Neural cell (in vitro differentiated cells): ENCODE measurements at regions not wholly inside any gene's neighbourhood (a gene's known extent, or its start where the extent isn't known, plus 50 kb on each side); places are given as distances from the start of the nearest gene placed in this dataset.
"Not testable (repeated sequence)": the region's sequence is repeated elsewhere in the genome, so short reads cannot be mapped to it uniquely, and the experiment has no call there.

ENCODE experiments used
- H2AFZ ChIP-seq: fragments of 200-600, 300-800 bp; sonication (generic), shearing (Covaris generic); 2 replicates; pipeline ENCODE4 v1.6.0; 2014; ENCODE audit warnings: low read depth, mild to moderate bottlenecking, antibody characterized with exemption, low read length, moderate library complexity
- H3F3A ChIP-seq: fragments of 200-600 bp; shearing (Covaris generic); 2 replicates; pipeline ENCODE4 v1.6.1; 2016; ENCODE audit warnings: mild to moderate bottlenecking, moderate library complexity, mixed read lengths, antibody characterized with exemption, low read length; ENCODE audit not compliant: insufficient read depth, poor library complexity, severe bottlenecking
- H3K27ac ChIP-seq: fragments of 200-600, 300-800 bp; sonication (generic), shearing (Covaris generic); 2 replicates; pipeline ENCODE4 v1.5.1; 2014; ENCODE audit warnings: mild to moderate bottlenecking, low read length, moderate library complexity
- H3K27me3 ChIP-seq: fragments of 300-800, 200-600 bp; sonication (generic), shearing (Covaris generic); 2 replicates; pipeline ENCODE4 v1.6.0; 2014; ENCODE audit warnings: mild to moderate bottlenecking, low read depth, low read length, moderate library complexity; ENCODE audit not compliant: insufficient read depth
- H3K36me3 ChIP-seq: fragments of 300-800, 200-600 bp; sonication (generic), shearing (Covaris generic); 2 replicates; pipeline ENCODE4 v1.5.1; 2014; ENCODE audit warnings: mild to moderate bottlenecking, antibody characterized with exemption, low read length, moderate library complexity; ENCODE audit not compliant: insufficient read depth
- H3K4me2 ChIP-seq: fragments of 300-800, 200-600 bp; sonication (generic), shearing (Covaris generic); 2 replicates; pipeline ENCODE4 v1.6.0; 2014; ENCODE audit warnings: mild to moderate bottlenecking, low read length
- H3K4me3 ChIP-seq: fragments of 300-800, 200-600 bp; sonication (generic), shearing (Covaris generic); 2 replicates; pipeline ENCODE4 v1.5.1; 2014; ENCODE audit warnings: mild to moderate bottlenecking, low read length, moderate library complexity
- H3K79me2 ChIP-seq: fragments of 200-600 bp; shearing (Covaris generic); replicated peaks from 2 replicates; pipeline ENCODE4 v1.6.0; 2014; ENCODE audit warnings: mild to moderate bottlenecking, low read length, moderate library complexity; ENCODE audit not compliant: insufficient read depth
- H3K9ac ChIP-seq: fragments of 300-800, 200-600 bp; sonication (generic), shearing (Covaris generic); 2 replicates; pipeline ENCODE4 v1.6.1; 2016; ENCODE audit warnings: mild to moderate bottlenecking, low read length, mixed read lengths
- H3K9me2 ChIP-seq: fragments of 200-600 bp; shearing (Covaris generic); 2 replicates; pipeline ENCODE4 v1.6.1; 2016; ENCODE audit warnings: mild to moderate bottlenecking, low read length, mixed read lengths; ENCODE audit not compliant: insufficient read depth
- H3K9me3 ChIP-seq: fragments of 200-600, 300-800 bp; sonication (generic), shearing (Covaris generic); 2 replicates; pipeline ENCODE4 v1.6.1; 2016; ENCODE audit warnings: mild to moderate bottlenecking, mixed run types, low read length, moderate library complexity, mixed read lengths
- H4K20me1 ChIP-seq: fragments of 200-600 bp; shearing (Covaris generic); 2 replicates; pipeline ENCODE4 v1.6.1; 2016; ENCODE audit warnings: mild to moderate bottlenecking, mixed run types; ENCODE audit not compliant: insufficient read depth
- CTCF ChIP-seq: fragments of 450-650 bp; IDR thresholded peaks from 2 replicates; pipeline ENCODE4 v1.5.1; 2014; ENCODE audit warnings: antibody characterized with exemption, mild to moderate bottlenecking, moderate library complexity; ENCODE audit not compliant: poor library complexity, severe bottlenecking
- EP300 ChIP-seq: fragments of 450-650 bp; conservative IDR thresholded peaks from 2 replicates; pipeline ENCODE4 v1.6.1; 2014; ENCODE audit warnings: antibody characterized with exemption, mild to moderate bottlenecking, moderate library complexity; ENCODE audit not compliant: poor library complexity, severe bottlenecking
- EZH2 ChIP-seq: fragments of 200-600, 300-800 bp; shearing (Covaris generic), sonication (generic); IDR thresholded peaks from 2 replicates; pipeline ENCODE4 v1.6.1; 2014; ENCODE audit warnings: antibody characterized with exemption, low read length, borderline replicate concordance, mild to moderate bottlenecking; ENCODE audit not compliant: insufficient read depth, poor library complexity, severe bottlenecking
- MXI1 ChIP-seq: fragments of 450-650 bp; conservative IDR thresholded peaks from 2 replicates; pipeline ENCODE4 v1.6.1; 2014; ENCODE audit warnings: antibody characterized with exemption, mild to moderate bottlenecking; ENCODE audit not compliant: poor library complexity, severe bottlenecking
- REST ChIP-seq: IDR thresholded peaks from 2 replicates; pipeline ENCODE4 v1.6.1; 2012; ENCODE audit warnings: borderline replicate concordance
- TAF1 ChIP-seq: IDR thresholded peaks from 2 replicates; pipeline ENCODE4 v1.6.1; 2012; ENCODE audit warnings: low read depth

- TF ChIP-seq MXI1 = no peak
- TF ChIP-seq EZH2 = no peak
- TF ChIP-seq CTCF = no peak
- TF ChIP-seq REST = no peak
- TF ChIP-seq TAF1 = no peak
- no peak overlapping the region for H2AFZ ChIP-seq
- no peak overlapping the region for H3K27ac ChIP-seq
- no peaks in the 10 kb centered on the region for H3K9me3 ChIP-seq
- no peak overlapping the region for H3K4me2 ChIP-seq
- H3K27me3 ChIP-seq = no peaks in the 10 kb centered on the region
- no peak overlapping the region for H3K9ac ChIP-seq
- no peaks in the 10 kb centered on the region for H3K36me3 ChIP-seq
- no peaks in the 10 kb centered on the region for H3F3A ChIP-seq
- no peaks in the 10 kb centered on the region for H3K79me2 ChIP-seq
- no peak overlapping the region for H3K4me3 ChIP-seq
- H4K20me1 ChIP-seq = no peaks in the 10 kb centered on the region
- no peaks in the 10 kb centered on the region for H3K9me2 ChIP-seq
Observed at GRCh38 chr12:124674937-124675336, 107.5 kb upstream of the NCOR2 start.

GRCh38 chr12:124673801-124674617 lies 106.6 kb upstream of the NCOR2 start:
- no peak overlapping the region for H3K9ac ChIP-seq
- H3K27ac ChIP-seq = no peak overlapping the region
- H3K27me3 ChIP-seq = no peaks in the 10 kb centered on the region
- no peaks in the 10 kb centered on the region for H3K9me2 ChIP-seq
- no peaks in the 10 kb centered on the region for H3F3A ChIP-seq
- H3K79me2 ChIP-seq = no peaks in the 10 kb centered on the region
- TF ChIP-seq MXI1 (no peak), REST (no peak), TAF1 (no peak), EP300 (no peak)
- no peak overlapping the region for H2AFZ ChIP-seq
- no peaks in the 10 kb centered on the region for H4K20me1 ChIP-seq
- no peaks in the 10 kb centered on the region for H3K9me3 ChIP-seq
- no peak overlapping the region for H3K4me2 ChIP-seq
- H3K4me3 ChIP-seq = no peak overlapping the region
- H3K36me3 ChIP-seq = no peaks in the 10 kb centered on the region

- H3F3A ChIP-seq, H3K9me3 ChIP-seq, H3K79me2 ChIP-seq, H4K20me1 ChIP-seq, H3K9me2 ChIP-seq, H3K9ac ChIP-seq, H3K36me3 ChIP-seq, H3K4me2 ChIP-seq, H3K27ac ChIP-seq, H3K27me3 ChIP-seq, H3K4me3 ChIP-seq, H2AFZ ChIP-seq: not testable (repeated sequence)
Observed at GRCh38 chr12:124669271-124669721, 101.9 kb upstream of the NCOR2 start.
